ENCODE measurements at regions not wholly inside any gene's neighbourhood (a gene's known extent, or its start where the extent isn't known, plus 50 kb on each side); places are given as distances from the start of the nearest gene placed in this dataset.
"Not testable (repeated sequence)": the region's sequence is repeated elsewhere in the genome, so short reads cannot be mapped to it uniquely, and the experiment has no call there.

- DNase-seq: no peak
Observed at GRCh38 chr13:80889829-80890228, 548.9 kb upstream of the SPRY2 start.

DNA sequence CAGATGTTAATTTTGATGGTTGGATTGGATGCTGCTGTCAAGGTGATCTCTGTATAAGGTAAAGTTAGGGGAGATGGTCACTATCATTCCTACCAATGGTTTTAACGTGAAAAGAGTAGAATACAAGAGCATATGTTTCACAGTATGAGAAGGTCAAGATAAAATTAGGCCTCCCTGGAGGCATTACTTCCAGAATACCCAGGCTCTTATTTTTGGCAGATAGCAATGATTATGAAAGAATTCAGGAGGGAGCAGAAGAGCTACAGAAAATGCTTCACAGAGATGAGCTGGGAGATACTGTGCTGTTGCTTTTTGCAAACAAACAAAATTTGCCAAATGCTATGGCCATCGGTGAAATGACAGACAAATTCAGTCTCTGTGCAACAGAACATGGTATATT lies 547.5 kb upstream of the SPRY2 start:
- no peak for DNase-seq

DNA sequence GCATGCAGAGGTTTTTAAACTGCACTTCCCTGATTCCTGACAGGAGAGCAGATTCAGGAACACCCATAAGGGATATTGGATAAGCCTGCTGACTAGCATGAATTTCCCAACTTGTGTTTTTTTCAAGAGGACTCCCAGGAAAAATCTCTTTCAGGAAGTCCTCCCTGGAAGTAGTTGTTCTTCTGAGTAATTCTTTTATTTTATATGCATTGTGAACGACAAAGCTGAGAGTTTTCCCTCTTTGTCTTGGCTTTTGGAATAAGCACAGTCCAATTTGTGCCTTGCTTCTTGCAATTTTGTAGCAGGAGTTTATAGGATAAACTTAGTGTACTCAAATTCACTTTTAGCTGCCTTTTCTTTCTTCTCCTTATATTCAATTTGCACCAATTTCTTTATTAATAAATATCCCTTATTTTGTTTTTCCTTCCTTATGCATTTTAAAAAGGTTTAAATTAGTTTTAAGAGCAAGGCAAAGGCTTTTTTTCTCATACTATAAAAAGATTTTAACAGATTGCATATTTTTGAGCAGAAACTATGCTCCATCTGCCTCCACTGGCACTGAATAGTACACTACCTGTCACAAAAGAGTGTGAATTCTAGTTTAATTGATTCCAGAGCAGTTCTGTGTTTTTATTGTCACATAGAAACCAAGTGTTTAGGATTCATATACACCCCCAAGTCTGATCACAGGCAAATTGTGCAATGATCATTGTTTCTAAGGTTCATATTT lies 543.3 kb upstream of the SPRY2 start:
- no peak for DNase-seq

DNA sequence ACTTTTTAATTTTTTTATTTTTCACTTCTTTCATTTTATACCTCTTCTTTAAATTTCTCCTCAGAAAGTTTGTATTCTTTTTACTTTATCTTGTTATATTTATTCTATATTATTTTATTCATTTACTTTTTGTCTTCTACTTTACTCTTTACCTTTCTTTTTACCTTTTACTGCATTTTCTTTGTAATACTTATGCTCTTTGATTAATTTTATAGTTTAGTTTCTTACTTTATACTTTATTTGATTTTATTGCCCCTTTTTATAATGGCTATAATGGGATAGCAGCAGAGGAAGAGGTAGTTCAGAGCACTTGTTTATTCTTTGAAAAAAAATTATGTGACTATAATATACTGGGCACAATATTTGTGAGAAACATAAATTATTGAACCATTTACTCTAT lies 542.6 kb upstream of the SPRY2 start:
- DNase-seq: no peak

DNA sequence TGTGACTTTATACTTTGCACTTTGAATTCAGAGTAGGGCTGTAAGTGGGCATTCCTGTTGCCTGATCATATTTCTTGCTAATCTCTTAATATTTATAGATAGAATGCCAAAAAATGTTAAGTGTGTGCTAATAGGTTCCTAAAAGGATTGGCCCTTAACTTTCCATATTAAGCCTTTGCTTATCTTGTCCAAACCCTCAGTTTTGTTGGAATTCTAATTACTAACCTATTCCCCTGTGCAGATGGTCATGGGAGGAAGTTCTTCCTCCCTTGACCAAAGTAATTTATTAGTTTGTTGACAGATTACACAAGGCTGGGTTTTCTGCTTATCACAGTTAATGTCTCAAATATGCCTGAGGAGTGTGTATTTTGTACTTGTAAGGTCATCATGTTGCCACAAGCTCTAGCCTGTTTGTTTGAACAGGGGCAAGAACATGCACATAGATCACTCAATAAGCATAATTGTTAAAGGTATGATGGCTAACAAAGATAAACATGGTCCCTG lies 541.1 kb upstream of the SPRY2 start:
- DNase-seq: no peak

GRCh38 chr13:80881495-80881894 lies 540.6 kb upstream of the SPRY2 start:
- DNase-seq: no peak

DNA sequence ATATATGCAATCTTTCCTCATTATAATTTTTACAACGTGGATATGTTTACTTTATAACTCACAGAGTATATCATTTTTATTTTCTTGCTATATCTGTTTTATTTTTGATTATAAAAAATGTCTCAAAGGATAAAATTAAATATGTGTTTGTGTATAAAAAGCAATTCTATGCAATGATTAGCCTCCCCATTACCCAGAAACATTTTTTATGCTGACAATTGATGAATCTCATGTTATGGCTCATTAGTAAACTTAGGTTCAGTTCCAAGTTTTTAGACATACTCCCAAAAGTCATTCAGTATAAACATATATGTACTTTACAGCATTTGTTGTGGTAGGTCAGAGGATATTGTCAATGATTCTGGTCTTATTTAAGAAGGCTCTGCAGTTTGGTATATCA lies 540.1 kb upstream of the SPRY2 start:
- DNase-seq: no peak

GRCh38 chr13:80877944-80878241 lies 537.0 kb upstream of the SPRY2 start:
- no peak for DNase-seq

DNA sequence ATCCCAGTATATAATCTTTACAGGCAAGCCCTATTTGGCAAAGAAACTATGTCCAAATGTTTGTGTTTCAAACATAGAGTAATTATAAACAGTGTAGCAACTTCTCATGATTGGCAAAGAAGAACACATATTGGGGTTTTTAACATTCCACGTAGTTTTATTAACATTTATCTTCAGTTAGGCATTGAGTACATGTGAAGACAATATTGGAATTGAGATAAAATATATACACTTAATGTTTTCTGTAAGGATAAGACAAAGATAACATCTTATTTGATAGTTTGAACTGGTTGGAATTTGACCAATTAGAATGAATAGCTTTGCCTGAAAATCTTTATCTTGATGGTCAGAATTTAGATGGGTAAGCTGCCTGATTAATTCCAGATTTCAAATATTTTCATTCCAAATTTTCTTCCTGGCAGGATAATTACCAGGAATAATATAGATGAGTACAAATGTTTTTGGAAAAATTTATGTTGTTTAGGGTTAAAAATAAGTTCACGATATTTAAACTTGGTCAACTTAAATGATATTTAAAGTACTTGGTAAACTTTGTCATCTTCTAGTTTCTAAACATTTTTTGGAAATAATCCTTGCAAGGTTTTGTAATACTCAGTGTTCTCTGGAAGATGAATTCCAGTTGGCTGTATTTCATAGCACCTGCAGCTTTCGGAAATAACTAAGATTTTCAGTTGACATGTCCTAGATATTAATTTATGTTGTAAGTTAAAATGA lies 536.5 kb upstream of the SPRY2 start:
- no peak for DNase-seq

GRCh38 chr13:80873589-80873988 lies 532.7 kb upstream of the SPRY2 start:
- no peak for DNase-seq

DNA sequence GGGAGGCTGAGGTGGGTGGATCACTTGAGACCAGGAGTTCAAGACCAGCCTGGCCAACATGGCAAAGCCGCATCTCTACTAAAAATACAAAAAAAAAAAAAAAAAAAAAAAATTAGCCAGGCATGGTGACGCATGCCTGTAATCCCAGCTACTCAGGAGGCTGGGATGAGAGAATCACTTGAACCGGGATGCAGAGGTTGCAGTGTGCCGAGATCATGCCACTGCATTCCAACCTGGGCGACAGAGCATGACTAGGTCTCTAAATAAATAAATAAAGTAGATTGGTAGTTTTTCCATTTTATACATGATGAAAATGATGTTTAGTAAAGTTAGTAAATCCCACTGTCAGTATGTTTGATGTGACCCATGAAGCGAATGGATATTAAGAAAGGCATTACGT lies 531.0 kb upstream of the SPRY2 start:
- not testable (repeated sequence) for DNase-seq

DNA sequence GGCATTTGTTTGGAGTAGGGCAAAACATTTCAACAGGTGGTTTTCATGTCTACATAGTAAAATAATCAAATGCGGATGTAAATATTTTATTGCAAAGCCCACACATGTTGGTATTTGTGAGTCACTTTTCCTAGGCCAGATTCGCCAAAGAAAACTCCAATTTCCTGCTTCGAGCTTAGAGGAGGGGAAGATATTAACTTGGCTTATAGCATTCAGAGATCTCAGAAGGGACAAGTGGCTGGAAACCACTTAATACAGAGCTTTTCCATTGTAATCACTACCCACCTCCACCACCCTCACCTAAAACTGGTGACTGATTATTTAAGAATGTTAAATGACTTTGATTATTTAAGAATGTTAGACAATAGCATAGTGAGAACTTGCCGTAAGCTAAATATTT lies 530.6 kb upstream of the SPRY2 start:
- DNase-seq: no peak

DNA sequence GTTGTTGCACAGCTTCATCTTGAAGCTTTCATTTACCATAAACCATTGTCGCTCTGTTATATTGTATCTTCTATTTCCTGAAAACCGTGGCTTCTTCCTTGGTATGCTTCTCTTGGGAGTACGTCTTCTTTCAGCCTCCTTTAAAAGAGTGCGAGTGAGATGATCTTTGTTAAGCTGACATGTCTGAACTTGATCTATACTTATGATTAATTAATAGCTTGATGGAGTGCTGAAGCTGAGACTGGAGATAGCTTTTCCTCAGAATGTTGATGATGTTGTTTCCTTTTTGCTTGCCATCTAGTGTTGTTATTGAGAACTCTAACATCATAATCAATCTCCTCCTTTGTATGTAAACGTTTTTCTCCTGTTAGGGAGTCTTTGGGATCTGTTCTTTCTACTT lies 529.3 kb upstream of the SPRY2 start:
- DNase-seq: no peak

DNA sequence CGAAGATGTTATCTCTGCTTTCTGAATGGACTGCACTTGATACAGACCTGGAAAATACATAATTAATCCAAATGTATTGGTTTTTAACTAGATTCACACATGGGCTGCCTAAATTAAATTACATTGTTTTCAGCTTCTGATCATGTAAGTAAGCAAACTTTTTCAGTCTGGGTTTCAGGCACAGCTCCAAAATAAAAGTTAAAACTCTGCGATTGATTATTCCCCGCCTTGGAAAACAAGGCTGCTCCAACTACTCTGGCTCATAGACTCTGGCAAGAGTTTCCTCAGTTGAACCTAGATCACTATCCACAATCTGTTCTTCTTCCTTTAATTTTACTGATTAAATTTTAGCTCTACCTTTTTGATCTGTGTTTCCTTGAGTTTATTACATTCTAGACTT lies 526.0 kb upstream of the SPRY2 start:
- no peak for DNase-seq

DNA sequence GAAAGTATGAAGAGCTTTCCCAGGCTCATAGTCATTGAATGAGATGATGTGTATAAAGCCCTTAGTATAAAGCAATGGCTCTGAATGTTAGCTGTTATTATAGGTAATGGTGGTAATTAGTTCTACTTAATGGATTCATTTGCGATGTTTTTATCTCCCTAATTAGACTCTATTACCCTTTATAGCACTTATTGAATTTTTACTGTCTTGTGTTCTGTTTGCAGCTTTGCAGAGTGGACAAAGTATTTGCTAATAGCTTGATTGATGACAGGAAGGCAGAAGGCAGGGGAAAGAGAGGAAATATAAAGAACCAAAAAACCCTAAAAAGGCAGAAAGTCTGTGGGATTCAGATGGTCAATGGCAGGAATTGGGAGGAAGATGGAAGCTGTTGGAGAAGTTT lies 524.4 kb upstream of the SPRY2 start:
- DNase-seq: no peak

DNA sequence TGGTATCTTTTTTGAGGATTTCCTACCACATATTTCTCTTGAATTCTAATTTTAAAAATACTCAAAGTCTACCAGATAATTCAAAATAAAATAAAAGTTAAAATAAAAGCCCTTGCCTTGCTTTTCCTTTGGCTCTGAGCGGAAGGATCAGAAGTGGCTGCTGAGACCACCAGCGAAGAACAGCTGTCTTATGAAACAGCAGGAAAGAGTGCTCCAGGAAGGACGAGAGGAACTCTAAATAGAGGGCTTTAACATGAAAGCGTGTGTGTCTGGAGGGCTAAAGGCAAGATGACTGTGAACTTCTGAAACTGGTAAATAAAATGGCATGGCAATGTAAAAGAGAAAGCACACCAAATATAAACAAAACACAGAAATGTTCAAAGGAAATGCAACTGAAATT lies 521.5 kb upstream of the SPRY2 start:
- no peak for DNase-seq

GRCh38 chr13:80860845-80861244 lies 519.9 kb upstream of the SPRY2 start:
- no peak for DNase-seq

DNA sequence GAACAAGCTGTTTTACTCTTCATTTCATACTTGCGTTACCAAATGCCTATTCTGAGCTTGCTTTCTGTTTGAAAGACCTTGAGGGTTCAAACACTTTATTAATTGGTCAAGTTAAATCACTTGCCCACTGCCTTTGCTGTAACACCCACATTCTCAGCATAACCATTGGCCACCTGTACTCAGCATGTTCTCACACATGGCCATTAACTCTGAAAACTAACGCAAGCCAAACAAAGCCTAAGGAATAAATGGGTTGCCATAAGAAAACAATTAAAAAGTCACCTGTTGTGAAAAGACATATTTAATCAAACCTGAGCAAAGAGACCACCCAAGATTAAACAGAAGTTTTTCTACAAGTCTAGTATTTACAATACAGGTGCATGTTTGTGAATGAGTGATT lies 517.2 kb upstream of the SPRY2 start:
- DNase-seq: no peak

GRCh38 chr13:80857321-80857720 lies 516.4 kb upstream of the SPRY2 start:
- no peak for DNase-seq

DNA sequence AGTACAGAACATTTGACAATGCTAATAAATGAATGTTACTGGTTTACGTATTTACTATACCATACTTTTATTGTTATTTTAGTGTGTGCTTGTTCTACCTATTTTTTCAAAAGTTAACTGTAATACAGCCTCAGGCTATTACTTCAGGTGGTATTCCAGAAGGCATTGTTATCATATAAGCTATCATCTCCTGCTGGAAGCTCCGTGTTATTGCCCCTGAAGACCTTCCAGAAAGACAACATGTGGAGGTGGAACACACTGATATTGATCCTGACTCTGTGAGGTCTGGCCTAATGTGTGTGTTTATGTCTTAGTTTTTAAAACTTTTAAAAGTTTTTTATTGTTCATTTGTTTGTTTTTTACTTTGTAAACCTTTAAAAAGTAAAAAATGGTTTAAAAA lies 509.8 kb upstream of the SPRY2 start:
- no peak for DNase-seq

DNA sequence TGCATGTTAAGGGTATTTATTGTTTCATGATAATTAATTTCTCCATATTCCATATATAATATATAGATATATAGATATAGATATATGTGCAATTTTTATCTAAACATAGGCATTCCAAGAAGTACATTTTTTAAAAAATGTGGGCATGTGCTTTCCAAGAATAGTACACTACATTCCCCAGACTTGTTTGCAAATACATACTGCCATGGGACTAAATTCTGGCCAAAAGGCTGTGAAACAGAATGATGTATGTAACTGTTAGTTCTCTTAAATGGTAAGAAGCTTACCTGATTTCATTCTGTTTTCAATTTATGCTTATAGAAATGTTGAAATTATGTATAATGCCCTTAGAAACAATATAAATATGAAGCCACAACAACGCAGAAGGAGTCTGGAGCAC lies 503.2 kb upstream of the SPRY2 start:
- DNase-seq: no peak

- no peak for DNase-seq
Observed at GRCh38 chr13:80841414-80841813, 500.5 kb upstream of the SPRY2 start.

- DNase-seq: no peak
Observed at GRCh38 chr13:80840316-80840976, 499.5 kb upstream of the SPRY2 start.

GRCh38 chr13:80835902-80836301 lies 495.0 kb upstream of the SPRY2 start:
- DNase-seq: no peak

Measured in activated gamma-delta T cell (primary cell).